ENCODE measurements at regions not wholly inside any gene's neighbourhood (a gene's known extent, or its start where the extent isn't known, plus 50 kb on each side); places are given as distances from the start of the nearest gene placed in this dataset.

- no peak overlapping the region for H3K4me3 ChIP-seq (ENCODE audit: low read depth, low read length)
- peak; percentile 29; the same call in 1 of the 2 replicates for TF ChIP-seq CTCF (IDR thresholded peaks at IDR 0.05; ENCODE audit: borderline replicate concordance, insufficient read depth, low read depth, low read length)
These were observed 138.9 kb upstream of the HAAO start for GRCh38 chr2:42931146-42931817.

- no peak for TF ChIP-seq CTCF (IDR thresholded peaks at IDR 0.05; ENCODE audit: borderline replicate concordance, insufficient read depth, low read depth, low read length)
These were observed 137.7 kb upstream of the HAAO start for GRCh38 chr2:42930025-42930581.

GRCh38 chr2:42929546-42930024 lies 137.2 kb upstream of the HAAO start:
- no peak for TF ChIP-seq CTCF (IDR thresholded peaks at IDR 0.05; ENCODE audit: borderline replicate concordance, insufficient read depth, low read depth, low read length)
- no peak overlapping the region for H3K4me3 ChIP-seq (ENCODE audit: low read depth, low read length)

More at GRCh38 chr2:42930025-42930581, 137.7 kb upstream of the HAAO start:
- H3K4me3 ChIP-seq (ENCODE audit: low read depth, low read length): no peak overlapping the region

- peak; percentile 33; the same call in 1 of the 2 replicates for TF ChIP-seq CTCF (IDR thresholded peaks at IDR 0.05; ENCODE audit: borderline replicate concordance, insufficient read depth, low read depth, low read length)
- H3K4me3 ChIP-seq (ENCODE audit: low read depth, low read length): no peak overlapping the region
These were observed 136.5 kb upstream of the HAAO start for GRCh38 chr2:42928692-42929545.

- TF ChIP-seq CTCF (IDR thresholded peaks at IDR 0.05; ENCODE audit: borderline replicate concordance, insufficient read depth, low read depth, low read length): no peak
- no peak overlapping the region for H3K4me3 ChIP-seq (ENCODE audit: low read depth, low read length)
These were observed 135.8 kb upstream of the HAAO start for GRCh38 chr2:42928161-42928691.

GRCh38 chr2:42927334-42928160 lies 135.2 kb upstream of the HAAO start:
- H3K4me3 ChIP-seq (ENCODE audit: low read depth, low read length): no peak overlapping the region

More at GRCh38 chr2:42927334-42928160, 135.2 kb upstream of the HAAO start:
- no peak for TF ChIP-seq CTCF (IDR thresholded peaks at IDR 0.05; ENCODE audit: borderline replicate concordance, insufficient read depth, low read depth, low read length)

Measured in GM12875 (cell line).